Posterior vena cava (tissue), 2 donors: ENCODE measurements at regions not wholly inside any gene's neighbourhood (a gene's known extent, or its start where the extent isn't known, plus 50 kb on each side); places are given as distances from the start of the nearest gene placed in this dataset.
A peak's percentile ranks its signal among the peaks of the same experiment; 100 is the strongest.
"Not testable (repeated sequence)": the region's sequence is repeated elsewhere in the genome, so short reads cannot be mapped to it uniquely, and the experiment has no call there.

Experiments used
- DNase-seq: peaks from one replicate; pipeline ENCODE4 v3.0.0-alpha.2; 2020; ENCODE audit warnings: low spot score
- intact Hi-C, 2 donors: fragments of 100-400 bp; cut with DNase I; formaldehyde crosslinking; loops; one replicate each; pipeline versions ENCODE4 v1.14.1 to v1.14.2; 2022 to 2023
- donor health status: DM: yes; HTN: yes; CAD: no.
- donor health status: DM: yes; HTN: yes; CAD: no.

- intact Hi-C loops, result no loop called here
- DNase-seq, result no peak
These were observed 90.0 kb upstream of the EDA2R start for GRCh38 chrX:66728818-66729271.

GRCh38 chrX:66717926-66718325 is 79.0 kb upstream of the EDA2R start:
- intact Hi-C loops, result no loop called here
- no peak for DNase-seq

GRCh38 chrX:66698273-66699204 is 59.7 kb upstream of the EDA2R start:
- intact Hi-C loops, result no loop called here
- DNase-seq, result no peak

GRCh38 chrX:66692512-66692911 is 53.6 kb upstream of the EDA2R start:
- intact Hi-C loops, result not testable (repeated sequence)
- DNase-seq, result peak; percentile 29
